Naive B cell (primary cell): ENCODE measurements at regions not wholly inside any gene's neighbourhood (a gene's known extent, or its start where the extent isn't known, plus 50 kb on each side); places are given as distances from the start of the nearest gene placed in this dataset.
A peak's percentile ranks its signal among the peaks of the same experiment; 100 is the strongest.
"Not testable (repeated sequence)": the region's sequence is repeated elsewhere in the genome, so short reads cannot be mapped to it uniquely, and the experiment has no call there.

Source experiments
- ATAC-seq, 2 donors: fragments of 150-1000 bp; cut with Tn5 transposase; 2 replicates each; pipeline ENCODE4 v1.10.0; 2021; ENCODE audit warnings: low read depth in 2 of 2, mild to moderate bottlenecking in 2 of 2, moderate library complexity in 2 of 2
- DNase-seq: peaks from one replicate; pipeline ENCODE4 v3.0.0; 2022
- H3K27ac Mint-ChIP-seq, 6 donors: one replicate each; pipeline ENCODE4 v1.8.0; 2020 to 2022; ENCODE audit warnings: mild to moderate bottlenecking in 6 of 6, mixed read lengths in 6 of 6, moderate library complexity in 5 of 6, inconsistent platforms in 2 of 6
- H3K27me3 Mint-ChIP-seq, 3 donors: one replicate each; pipeline ENCODE4 v1.8.0; 2021 to 2022; ENCODE audit warnings: mixed read lengths in 3 of 3, mild to moderate bottlenecking in 1 of 3
- H3K36me3 Mint-ChIP-seq, 2 donors: one replicate each; pipeline ENCODE4 v1.8.0; 2020 to 2022; ENCODE audit warnings: mixed read lengths in 2 of 2, inconsistent platforms in 1 of 2, mild to moderate bottlenecking in 1 of 2
- H3K4me1 Mint-ChIP-seq, 3 donors: one replicate each; pipeline ENCODE4 v1.8.0; 2020 to 2022; ENCODE audit warnings: mixed read lengths in 3 of 3, inconsistent platforms in 1 of 3, mild to moderate bottlenecking in 1 of 3, moderate library complexity in 1 of 3
- H3K4me3 Mint-ChIP-seq, 8 donors: one replicate each; pipeline ENCODE4 v1.8.0; 2020 to 2022; ENCODE audit warnings: mild to moderate bottlenecking in 8 of 8, mixed read lengths in 8 of 8, moderate library complexity in 8 of 8, inconsistent platforms in 2 of 8
- H3K9me3 Mint-ChIP-seq, 7 donors: one replicate each; pipeline ENCODE4 v1.8.0; 2020 to 2022; ENCODE audit warnings: mixed read lengths in 7 of 7, mild to moderate bottlenecking in 5 of 7, inconsistent platforms in 2 of 7, moderate library complexity in 1 of 7

DNA sequence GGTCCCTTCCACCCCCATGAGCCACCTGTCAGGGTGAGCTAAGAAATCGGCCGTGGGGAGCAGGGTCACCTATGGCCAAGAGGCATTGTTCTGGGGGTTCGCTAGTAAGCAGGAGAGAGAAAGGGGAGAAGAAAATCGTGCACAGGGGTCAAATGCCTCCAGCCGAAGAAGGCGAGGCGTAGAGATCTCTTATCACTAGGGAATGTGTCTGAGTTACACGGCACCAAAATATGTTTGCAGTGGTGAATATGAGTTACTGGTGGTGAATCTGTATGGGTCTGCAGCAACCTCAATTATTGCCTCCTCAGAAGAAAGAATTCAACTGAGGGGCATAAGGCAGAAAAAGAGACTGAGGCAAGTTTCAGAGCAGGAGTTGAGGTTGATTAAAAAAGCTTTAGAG lies 54.2 kb upstream of the RABGAP1L start:
- no peaks in the 10 kb centered on the region for H3K27me3 Mint-ChIP-seq
- peaks cover 8 to 9% (median 8%) of the 10 kb centered on the region in 3 donors for H3K4me1 Mint-ChIP-seq
- H3K4me3 Mint-ChIP-seq: no peak overlapping the region
- ATAC-seq (no peak), DNase-seq (no peak)
- H3K27ac Mint-ChIP-seq: no peak overlapping the region
- no peaks in the 10 kb centered on the region for H3K36me3 Mint-ChIP-seq
- no peaks in the 10 kb centered on the region for H3K9me3 Mint-ChIP-seq

DNA sequence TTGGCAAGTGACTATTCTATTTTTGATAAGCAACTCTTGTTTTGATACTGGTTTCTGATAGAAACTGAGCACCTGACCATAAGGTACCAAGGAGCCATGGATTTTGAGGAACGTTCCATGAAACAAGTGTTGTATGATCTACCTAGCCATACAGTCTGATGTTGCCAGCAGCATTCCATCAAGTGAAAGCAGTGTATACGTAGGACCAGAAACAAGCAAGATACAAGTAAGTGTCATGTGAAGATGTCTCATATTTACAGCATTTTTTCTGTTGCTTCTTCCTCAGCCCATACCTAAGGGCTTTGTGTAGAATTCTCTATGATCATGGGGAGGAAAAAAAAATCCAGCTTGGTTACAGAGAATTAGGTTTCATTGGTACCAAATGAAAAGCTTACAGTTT lies 55.6 kb upstream of the RABGAP1L start:
- Mint-ChIP-seq H3K27me3 (no peaks in the 10 kb centered on the region), H3K4me3 (peak overlapping the region in 1 of 8 donors; percentile 7), H3K9me3 (no peaks in the 10 kb centered on the region), H3K4me1 (no peaks in the 10 kb centered on the region), H3K27ac (no peak overlapping the region), H3K36me3 (no peaks in the 10 kb centered on the region)
- ATAC-seq: no peak
- DNase-seq: no peak

DNA sequence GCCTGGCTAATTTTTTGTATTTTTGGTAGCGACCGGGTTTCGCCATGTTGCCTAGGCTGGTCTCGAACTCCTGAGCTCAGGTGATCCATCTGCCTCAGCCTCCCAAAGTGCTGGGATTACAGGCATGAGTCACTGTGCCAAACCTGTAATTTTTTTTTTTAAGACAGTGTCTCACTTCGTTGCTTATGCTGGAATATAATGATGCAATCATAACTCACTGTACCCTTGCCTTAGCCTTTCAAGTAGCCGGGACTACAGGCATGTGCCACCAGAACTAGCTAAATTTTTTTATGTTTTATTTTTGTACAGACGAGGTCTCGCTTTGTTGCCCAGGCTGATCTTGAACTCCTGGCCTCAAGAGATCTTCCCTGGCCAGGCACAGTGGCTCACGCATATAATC lies 57.3 kb upstream of the RABGAP1L start:
- not testable (repeated sequence) for H3K27me3 Mint-ChIP-seq, H3K27ac Mint-ChIP-seq, H3K4me1 Mint-ChIP-seq, H3K4me3 Mint-ChIP-seq, H3K9me3 Mint-ChIP-seq, ATAC-seq, H3K36me3 Mint-ChIP-seq, DNase-seq

GRCh38 chr1:174097426-174097825 lies 61.9 kb upstream of the RABGAP1L start:
- H3K4me3 Mint-ChIP-seq: no peak overlapping the region
- DNase-seq (no peak), ATAC-seq (no peak)
- H3K27me3 Mint-ChIP-seq: no peaks in the 10 kb centered on the region
- no peak overlapping the region for H3K27ac Mint-ChIP-seq
- peaks cover 0 to 2% (median 0%) of the 10 kb centered on the region in 3 donors for H3K4me1 Mint-ChIP-seq
- no peaks in the 10 kb centered on the region for H3K9me3 Mint-ChIP-seq
- H3K36me3 Mint-ChIP-seq: no peaks in the 10 kb centered on the region

DNA sequence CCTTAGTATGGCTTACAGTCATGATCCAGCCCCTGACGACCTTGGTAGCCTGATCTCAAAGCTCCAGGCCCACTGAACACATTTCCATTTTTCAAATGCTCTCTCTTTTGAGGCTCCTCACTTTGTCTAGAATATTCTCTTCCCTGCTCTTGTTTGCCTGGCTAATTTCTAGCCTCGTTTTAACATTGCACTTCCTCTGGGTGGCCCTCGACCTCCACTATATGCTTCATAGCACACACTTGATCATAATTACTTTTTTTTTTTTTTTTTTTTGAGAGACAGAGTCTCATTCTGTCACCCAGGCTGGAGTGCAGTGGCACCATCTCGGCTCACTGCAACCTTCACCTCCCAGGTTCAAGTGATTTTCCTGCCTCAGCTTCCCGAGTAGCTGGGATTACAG lies 65.5 kb upstream of the RABGAP1L start:
- not testable (repeated sequence) for DNase-seq, H3K27me3 Mint-ChIP-seq, H3K9me3 Mint-ChIP-seq, H3K27ac Mint-ChIP-seq, H3K4me1 Mint-ChIP-seq, H3K4me3 Mint-ChIP-seq, H3K36me3 Mint-ChIP-seq
- ATAC-seq: peak; percentile 40 to 50

DNA sequence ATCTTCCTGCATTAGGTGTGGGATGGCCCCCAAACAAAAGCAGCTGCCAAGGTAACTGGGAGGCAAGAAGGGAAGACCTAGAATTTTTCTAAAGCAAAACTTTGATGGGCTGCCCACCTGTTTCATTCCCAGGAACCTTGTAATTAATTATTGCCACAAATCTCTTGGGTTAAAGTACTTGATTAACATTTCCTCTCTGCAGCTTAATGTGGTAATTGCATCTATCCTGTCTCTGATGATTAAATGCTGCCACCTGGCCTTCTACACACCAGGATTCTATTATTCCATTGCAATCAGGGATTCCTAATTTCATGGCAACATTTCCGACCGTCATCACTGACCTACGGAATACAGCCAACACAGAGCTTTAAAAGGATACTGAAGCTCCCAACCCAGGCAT lies 68.3 kb upstream of the RC3H1 start:
- ATAC-seq: no peak
- Mint-ChIP-seq H3K9me3 (peaks cover 5 to 19% (median 11%) of the 10 kb centered on the region in 7 donors), H3K4me1 (peaks cover 0 to 2% (median 0%) of the 10 kb centered on the region in 3 donors), H3K27ac (no peak overlapping the region), H3K36me3 (peaks cover 9 to 11% of the 10 kb centered on the region in 2 donors), H3K27me3 (peaks cover 0 to 5% (median 0%) of the 10 kb centered on the region in 3 donors), H3K4me3 (no peak overlapping the region)
- DNase-seq: no peak

DNA sequence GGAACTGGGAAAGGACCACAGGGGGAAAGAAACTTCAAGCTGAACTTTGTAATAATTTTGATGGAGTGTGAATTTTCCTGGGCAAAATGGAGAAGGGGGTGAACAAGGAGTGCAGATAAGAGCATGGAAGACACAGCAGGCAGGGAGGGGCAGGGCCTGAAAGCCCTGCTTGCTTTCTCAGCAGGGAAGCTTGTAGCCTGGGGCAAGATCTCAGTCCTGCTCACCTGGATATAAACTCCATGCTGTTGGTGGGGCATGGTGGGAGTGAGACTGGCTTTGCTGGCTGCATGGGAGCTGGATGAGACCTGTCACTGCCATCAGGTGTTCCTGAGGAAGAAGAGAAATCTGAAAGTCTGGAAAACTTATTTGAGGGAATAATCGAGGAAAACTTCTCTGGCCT lies 58.7 kb upstream of the RC3H1 start:
- H3K4me1 Mint-ChIP-seq: no peaks in the 10 kb centered on the region

DNA sequence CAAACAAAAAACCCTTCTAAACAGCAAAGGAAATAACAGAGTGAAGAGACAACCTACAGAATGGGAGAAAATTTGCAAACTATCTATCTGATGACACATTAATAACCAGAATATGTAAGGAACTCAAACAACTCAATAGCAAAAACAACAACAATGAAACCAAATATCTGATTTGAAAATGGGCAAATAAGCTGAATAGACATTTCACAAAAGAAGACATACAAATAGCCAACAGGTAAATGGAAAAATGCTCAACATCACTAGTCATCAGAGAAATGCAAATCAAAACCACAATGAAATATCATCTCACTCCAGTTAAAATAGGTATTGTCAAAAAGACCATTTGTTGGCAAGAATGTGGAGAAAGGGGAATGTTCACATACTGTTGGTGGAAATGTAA lies 57.6 kb upstream of the RC3H1 start:
- Mint-ChIP-seq H3K4me1 (no peaks in the 10 kb centered on the region), H3K36me3 (peaks cover 0 to 15% of the 10 kb centered on the region in 2 donors), H3K9me3 (peaks cover 6 to 17% (median 9%) of the 10 kb centered on the region in 7 donors), H3K27me3 (peaks cover 0 to 5% (median 0%) of the 10 kb centered on the region in 3 donors), H3K27ac (no peak overlapping the region), H3K4me3 (no peak overlapping the region)
- DNase-seq: no peak
- ATAC-seq: no peak

More for the DNA sequence above, 58.7 kb upstream of the RC3H1 start:
- DNase-seq (no peak), ATAC-seq (no peak)
- Mint-ChIP-seq H3K9me3 (peaks cover 8 to 24% (median 11%) of the 10 kb centered on the region in 7 donors), H3K36me3 (peaks cover 3 to 18% of the 10 kb centered on the region in 2 donors), H3K27me3 (peaks cover 0 to 5% (median 0%) of the 10 kb centered on the region in 3 donors), H3K27ac (no peak overlapping the region), H3K4me3 (no peak overlapping the region)

GRCh38 chr1:174078916-174079315 lies 56.8 kb upstream of the RC3H1 start:
- Mint-ChIP-seq H3K36me3 (peaks cover 0 to 15% of the 10 kb centered on the region in 2 donors), H3K9me3 (peaks cover 6 to 17% (median 9%) of the 10 kb centered on the region in 7 donors)
- DNase-seq, ATAC-seq, H3K27ac Mint-ChIP-seq, H3K4me3 Mint-ChIP-seq, H3K27me3 Mint-ChIP-seq, H3K4me1 Mint-ChIP-seq: not testable (repeated sequence)

DNA sequence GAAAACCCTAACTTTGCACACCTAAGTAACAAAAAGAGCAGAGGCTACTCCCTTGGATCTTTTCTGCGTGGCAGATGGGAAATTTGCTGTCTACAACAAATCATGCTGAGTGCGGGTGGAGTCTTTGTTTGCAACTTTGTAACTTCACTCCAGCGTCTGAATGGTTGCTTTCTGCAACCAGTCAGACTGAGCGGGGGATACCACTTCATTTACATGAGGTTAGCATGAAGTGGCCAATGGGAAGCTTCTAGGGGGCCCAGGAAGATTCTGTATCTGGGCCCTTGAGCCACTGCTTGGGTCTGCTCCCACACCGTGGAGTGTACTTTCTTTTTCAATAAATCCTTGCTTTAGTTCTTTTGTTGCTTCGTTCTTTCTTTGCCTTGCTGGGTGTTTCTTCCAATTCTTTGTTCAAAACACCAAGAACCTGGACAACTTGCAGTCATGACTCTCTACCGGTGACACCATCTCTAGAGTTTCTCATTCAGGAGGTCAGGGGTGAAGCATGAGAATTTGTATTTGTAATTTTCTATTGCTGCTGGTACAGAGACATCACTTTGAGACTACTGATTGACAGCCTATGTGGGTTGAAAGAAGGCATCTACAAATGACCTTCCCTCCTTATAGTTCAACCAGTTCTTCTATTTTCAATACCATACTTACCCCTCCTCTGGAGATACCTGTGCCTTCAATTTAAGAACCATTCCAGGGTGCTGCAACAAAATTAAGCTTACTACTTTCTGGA lies 55.8 kb upstream of the RC3H1 start:
- H3K4me3 Mint-ChIP-seq: no peak overlapping the region
- no peak for DNase-seq
- peaks cover 6 to 17% (median 9%) of the 10 kb centered on the region in 7 donors for H3K9me3 Mint-ChIP-seq
- ATAC-seq: no peak
- peaks cover 0 to 5% (median 0%) of the 10 kb centered on the region in 3 donors for H3K27me3 Mint-ChIP-seq
- H3K27ac Mint-ChIP-seq: no peak overlapping the region
- peaks cover 0 to 15% of the 10 kb centered on the region in 2 donors for H3K36me3 Mint-ChIP-seq
- no peaks in the 10 kb centered on the region for H3K4me1 Mint-ChIP-seq

DNA sequence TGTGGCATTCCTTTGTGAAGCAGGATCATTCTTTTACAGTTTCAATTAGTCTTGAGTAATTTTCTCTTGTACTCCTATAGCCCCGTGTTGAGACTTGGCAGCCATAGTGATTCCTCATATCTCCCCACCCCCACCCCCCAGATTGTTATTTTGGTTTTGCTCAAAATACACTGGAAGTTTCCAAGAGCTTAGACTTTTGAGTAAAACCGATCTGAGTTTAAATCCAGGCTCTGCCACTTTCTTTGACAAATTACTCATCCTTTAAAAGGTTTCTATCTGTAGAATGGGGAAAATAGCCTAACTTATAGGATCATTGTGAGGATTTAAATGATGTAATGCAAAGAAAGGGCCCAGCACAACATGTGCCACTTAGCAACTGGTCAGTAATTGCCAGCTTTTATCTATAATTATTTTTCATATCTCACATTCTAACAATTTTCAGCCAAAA lies 53.1 kb upstream of the RC3H1 start:
- Mint-ChIP-seq H3K9me3 (peaks cover 0 to 3% (median 1%) of the 10 kb centered on the region in 7 donors), H3K4me1 (no peaks in the 10 kb centered on the region), H3K27me3 (peaks cover 0 to 5% (median 0%) of the 10 kb centered on the region in 3 donors), H3K27ac (peak overlapping the region in 1 of 6 donors; percentile 41), H3K4me3 (no peak overlapping the region), H3K36me3 (peaks cover 0 to 6% of the 10 kb centered on the region in 2 donors)
- no peak for ATAC-seq
- no peak for DNase-seq

DNA sequence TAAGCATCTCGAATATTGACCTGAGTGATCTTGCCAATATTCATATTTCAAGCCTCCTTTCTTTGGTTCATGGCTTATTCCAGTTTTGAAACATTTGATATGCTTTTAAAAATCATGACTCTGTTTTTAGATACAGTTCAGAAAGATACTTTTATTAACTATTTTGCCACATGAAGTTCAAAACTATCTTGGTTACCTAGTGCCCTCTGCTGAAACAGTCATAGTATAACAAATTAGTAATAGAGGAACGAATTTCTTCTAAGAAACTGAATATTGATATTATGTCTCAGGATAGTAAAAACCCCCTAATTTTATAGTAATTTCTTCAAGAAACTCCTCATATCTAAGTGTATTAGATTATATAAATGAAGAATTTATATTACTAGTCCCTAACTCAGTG lies 52.6 kb upstream of the RC3H1 start:
- Mint-ChIP-seq H3K27ac (no peak overlapping the region), H3K9me3 (peaks cover 0 to under 1% (median 0%) of the 10 kb centered on the region in 7 donors), H3K4me3 (no peak overlapping the region), H3K36me3 (peaks cover 0 to under 1% of the 10 kb centered on the region in 2 donors), H3K27me3 (peaks cover 0 to 5% (median 0%) of the 10 kb centered on the region in 3 donors), H3K4me1 (no peaks in the 10 kb centered on the region)
- no peak for ATAC-seq
- no peak for DNase-seq

DNA sequence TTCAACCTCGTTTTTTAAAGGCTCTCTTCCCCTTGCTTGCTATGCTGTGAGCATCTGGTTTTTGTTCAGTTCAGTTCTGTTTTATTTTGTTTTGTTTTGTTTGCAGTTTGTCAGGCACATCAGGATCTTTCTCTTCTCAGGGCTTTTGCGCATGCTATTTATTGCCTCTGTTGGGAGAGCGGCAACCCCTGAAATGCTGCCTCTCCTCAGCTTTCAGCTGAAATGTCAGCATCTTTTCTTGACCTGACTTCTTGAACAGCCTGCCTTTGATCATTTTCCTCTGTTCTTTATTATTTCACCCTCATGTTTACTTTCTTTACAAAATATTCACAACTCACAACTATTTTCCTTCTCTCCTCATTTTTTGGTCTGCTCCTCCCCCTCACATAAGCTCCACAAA lies 50.4 kb upstream of the RC3H1 start:
- Mint-ChIP-seq H3K27me3 (no peaks in the 10 kb centered on the region), H3K36me3 (no peaks in the 10 kb centered on the region), H3K27ac (no peak overlapping the region), H3K4me1 (no peaks in the 10 kb centered on the region), H3K9me3 (no peaks in the 10 kb centered on the region), H3K4me3 (no peak overlapping the region)
- DNase-seq (no peak), ATAC-seq (no peak)
